ENCODE measurements at regions not wholly inside any gene's neighbourhood (a gene's known extent, or its start where the extent isn't known, plus 50 kb on each side); places are given as distances from the start of the nearest gene placed in this dataset.

- TF ChIP-seq CTCF (IDR thresholded peaks at IDR 0.05; ENCODE audit: control extremely low read depth in 1 of 3, insufficient read depth in 1 of 3, low read depth in 1 of 3, low read length in 3 of 3) = no peak
- TF ChIP-seq, protein P1, sequence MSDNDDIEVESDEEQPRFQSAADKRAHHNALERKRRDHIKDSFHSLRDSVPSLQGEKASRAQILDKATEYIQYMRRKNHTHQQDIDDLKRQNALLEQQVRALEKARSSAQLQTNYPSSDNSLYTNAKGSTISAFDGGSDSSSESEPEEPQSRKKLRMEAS (IDR thresholded peaks at IDR 0.05) = no peak
- TF ChIP-seq, protein P2, sequence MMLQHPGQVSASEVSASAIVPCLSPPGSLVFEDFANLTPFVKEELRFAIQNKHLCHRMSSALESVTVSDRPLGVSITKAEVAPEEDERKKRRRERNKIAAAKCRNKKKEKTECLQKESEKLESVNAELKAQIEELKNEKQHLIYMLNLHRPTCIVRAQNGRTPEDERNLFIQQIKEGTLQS (IDR thresholded peaks at IDR 0.05; ENCODE audit: insufficient read depth, low read depth, low read length) = no peak
- no peak for TF ChIP-seq JUND (IDR thresholded peaks at IDR 0.05; ENCODE audit: low read length)
- no peak for TF ChIP-seq TAF1 (IDR thresholded peaks at IDR 0.05; ENCODE audit: low read depth, low read length)
- no peak for TF ChIP-seq POLR2AphosphoS5 (IDR thresholded peaks at IDR 0.05; ENCODE audit: low read depth, low read length)
- no peak for TF ChIP-seq KDM1A (IDR thresholded peaks at IDR 0.05; ENCODE audit: borderline replicate concordance, low read length)
- TF ChIP-seq ZNF274 (IDR thresholded peaks at IDR 0.05; ENCODE audit: borderline replicate concordance, extremely low read depth, low read length) = no peak
- TF ChIP-seq JUN (IDR thresholded peaks at IDR 0.05; ENCODE audit: low read depth, low read length) = no peak
- TF ChIP-seq GABPA (IDR thresholded peaks at IDR 0.05; ENCODE audit: borderline replicate concordance, insufficient read depth, low read length) = no peak
- TF ChIP-seq TCF12 (IDR thresholded peaks at IDR 0.05; ENCODE audit: low read depth, low read length) = no peak
- TF ChIP-seq CREB1 (IDR thresholded peaks at IDR 0.05) = no peak
- TF ChIP-seq POLR2A (IDR thresholded peaks at IDR 0.05; ENCODE audit: control extremely low read depth in 1 of 2, low read depth in 2 of 2, low read length in 2 of 2) = no peak
- TF ChIP-seq EGR1 (IDR thresholded peaks at IDR 0.05; ENCODE audit: borderline replicate concordance, low read depth, low read length) = no peak
Observed at GRCh38 chr2:240329778-240330177, 105.7 kb upstream of the GPC1 start.

Measured in H1 (cell line).